Activated effector memory CD4-positive, alpha-beta T cell treated with Interleukin-2 at 50 U/mL for 16 hours (primary cell): ENCODE measurements at regions not wholly inside any gene's neighbourhood (a gene's known extent, or its start where the extent isn't known, plus 50 kb on each side); places are given as distances from the start of the nearest gene placed in this dataset.

Experiments used
- DNase-seq: peaks from one replicate; pipeline ENCODE4 v3.0.0-alpha.2; 2020

DNA sequence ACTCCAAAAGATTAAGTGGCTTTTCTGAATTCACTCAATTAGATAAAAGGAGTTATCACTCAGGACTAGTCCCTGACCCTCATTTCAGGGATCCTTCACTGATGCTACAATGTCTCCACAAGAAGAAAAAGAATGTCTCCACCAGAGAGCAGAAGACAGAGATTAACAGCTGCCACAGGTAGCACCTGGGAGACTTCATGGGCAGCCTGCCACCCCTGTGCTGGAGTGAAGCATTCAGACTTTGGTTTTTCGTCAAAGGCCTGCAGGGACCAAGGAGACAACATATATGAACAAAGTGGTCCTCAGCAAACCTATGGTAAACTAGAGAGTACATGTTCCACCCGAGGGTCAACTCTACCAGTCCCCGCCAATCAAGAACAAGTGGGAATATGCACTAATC, 197.0 kb upstream of the ACVR2A start:
- no peak for DNase-seq

DNA sequence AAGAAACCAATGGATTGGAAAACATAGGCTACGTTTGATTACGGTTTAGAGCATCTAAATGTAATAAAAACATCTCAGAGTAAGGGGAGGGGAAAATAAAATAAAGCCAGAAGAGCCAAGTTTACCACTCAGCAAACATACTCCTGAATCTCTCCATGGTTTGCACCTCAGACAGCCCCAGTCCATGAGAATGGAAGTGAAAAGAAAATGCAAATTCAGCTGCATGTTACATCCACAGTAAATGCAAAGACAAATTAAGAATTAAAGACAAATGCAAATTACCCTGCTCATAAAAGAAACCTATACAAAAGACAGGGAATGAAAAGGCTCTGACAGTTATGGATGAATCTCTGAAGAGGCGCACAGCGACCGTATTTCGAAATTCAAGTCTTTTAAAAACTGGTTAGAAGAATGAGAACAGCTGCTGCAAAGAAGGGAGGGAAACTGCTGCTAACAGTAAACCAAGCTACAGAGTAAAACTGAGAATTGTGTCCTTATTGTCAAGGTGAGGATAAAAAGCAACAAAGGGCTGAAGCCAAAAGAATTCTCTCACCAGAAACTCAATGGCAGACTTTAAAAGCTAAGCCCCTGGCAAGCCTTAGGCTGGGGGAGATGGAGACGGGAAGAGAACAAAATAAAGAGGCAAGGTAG, 197.9 kb upstream of the ACVR2A start:
- no peak for DNase-seq

DNA sequence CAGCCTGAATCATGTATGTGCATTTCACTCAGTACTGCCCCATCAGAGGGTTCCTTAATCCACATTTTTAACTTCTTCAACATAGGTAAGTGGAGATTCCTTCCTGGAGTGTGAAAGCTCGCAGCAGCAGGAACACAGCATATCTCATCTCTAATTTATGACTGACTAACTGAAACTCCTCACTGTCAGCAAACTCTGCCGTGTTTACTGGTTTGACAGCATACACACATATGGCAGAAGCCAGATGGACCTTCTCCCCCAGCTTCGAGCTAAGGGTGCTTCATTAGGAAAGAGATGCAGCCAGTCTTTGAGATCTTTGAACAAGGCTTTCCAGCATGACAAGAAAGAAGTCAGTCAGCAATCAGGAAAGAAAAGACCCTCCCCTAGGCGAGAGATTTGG, 200.3 kb upstream of the ACVR2A start:
- DNase-seq: no peak

DNA sequence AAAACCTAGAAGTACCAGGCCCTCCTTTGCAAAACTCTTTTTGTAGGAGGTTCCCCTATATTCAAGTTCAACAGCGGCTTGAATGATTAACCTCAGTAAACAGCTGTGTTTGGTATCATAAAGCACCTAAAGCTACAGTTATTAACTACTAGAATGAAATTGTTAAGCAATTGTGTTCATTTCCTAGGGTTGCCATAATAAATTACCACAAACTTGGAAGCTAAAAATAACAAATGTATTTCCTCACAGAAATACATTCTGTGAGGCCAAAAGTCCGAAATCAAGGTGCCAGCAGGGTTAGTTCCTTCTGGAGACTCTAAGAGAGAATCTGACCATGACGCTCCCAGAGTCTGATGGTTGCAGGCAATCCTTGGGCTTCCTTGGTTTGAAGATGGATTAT, 202.1 kb upstream of the ACVR2A start:
- DNase-seq: no peak

DNA sequence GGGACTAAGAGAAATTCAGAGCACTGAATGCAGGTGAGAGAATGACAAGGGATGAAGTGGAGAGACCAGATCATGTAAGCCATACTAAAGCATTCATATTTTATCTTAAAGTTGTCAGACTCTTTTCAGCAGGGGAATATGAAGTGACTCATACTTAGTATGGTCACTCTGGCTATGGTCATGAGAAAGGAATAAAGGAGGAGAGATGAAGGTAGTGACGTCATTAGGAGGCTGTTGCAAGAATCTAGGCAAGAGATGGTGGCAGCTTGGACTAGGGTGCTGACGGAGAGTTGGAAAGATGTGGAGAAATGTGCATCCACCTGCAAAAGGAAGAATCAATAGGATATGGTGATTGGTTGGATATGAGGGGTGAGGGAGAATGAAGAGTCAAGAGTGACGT, 203.2 kb upstream of the ACVR2A start:
- no peak for DNase-seq

DNA sequence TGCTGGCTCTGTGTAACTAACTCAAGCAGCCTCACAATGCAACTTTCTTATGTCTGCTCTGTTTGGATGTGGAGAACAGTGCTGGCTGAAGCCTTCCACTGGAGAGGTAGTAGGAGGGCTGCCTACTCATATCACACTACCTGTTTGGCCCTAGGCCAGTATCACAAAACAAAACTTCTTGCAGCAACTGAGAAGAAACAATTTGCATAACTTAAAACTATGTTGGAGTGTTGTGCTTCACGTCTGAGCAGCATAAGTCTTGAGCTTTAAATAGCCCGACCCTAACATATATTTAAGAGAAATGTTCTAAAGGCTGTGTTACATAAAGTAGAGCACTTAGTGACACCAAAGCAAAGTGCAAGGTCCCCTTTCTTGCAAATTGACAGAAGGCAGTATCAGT, 204.9 kb upstream of the ACVR2A start:
- DNase-seq: no peak

DNA sequence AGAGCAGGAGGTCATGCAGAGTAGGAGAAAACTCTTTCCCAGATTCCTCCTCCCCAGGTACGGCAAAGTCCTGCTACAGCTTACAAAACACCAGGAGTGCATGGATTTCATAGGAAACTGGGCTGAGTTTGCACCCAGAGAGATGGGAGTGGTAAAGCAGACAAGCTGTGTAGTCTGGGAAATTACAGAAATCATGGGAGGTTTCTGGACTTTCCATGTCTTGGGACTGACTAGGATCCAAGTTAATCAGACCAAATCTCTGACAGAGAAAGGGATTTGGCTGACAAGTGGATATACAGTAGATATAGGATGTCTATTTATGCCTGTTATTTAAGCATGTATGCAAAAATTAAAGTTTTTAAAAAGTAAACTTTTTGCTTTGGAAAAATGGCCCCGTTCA, 205.4 kb upstream of the ACVR2A start:
- DNase-seq: no peak

DNA sequence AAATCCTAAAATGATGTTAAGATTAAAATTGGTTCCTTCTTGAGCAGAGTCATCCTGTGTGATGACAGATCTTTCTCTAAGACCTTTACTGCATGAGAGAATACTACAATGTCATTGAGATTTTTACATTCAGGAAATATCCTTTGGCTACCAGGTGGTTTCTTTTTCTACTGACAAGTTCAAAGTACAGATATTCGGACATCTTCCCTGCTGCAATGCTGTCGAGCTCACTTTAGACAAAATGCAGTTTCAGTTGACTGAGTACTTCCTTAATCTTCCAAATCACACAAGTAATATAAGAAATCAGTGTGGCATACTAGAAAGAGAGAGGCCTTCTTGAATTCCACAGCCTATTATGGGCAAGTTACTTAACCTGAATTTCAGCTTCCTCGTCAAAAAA, 207.9 kb upstream of the ACVR2A start:
- DNase-seq: no peak

DNA sequence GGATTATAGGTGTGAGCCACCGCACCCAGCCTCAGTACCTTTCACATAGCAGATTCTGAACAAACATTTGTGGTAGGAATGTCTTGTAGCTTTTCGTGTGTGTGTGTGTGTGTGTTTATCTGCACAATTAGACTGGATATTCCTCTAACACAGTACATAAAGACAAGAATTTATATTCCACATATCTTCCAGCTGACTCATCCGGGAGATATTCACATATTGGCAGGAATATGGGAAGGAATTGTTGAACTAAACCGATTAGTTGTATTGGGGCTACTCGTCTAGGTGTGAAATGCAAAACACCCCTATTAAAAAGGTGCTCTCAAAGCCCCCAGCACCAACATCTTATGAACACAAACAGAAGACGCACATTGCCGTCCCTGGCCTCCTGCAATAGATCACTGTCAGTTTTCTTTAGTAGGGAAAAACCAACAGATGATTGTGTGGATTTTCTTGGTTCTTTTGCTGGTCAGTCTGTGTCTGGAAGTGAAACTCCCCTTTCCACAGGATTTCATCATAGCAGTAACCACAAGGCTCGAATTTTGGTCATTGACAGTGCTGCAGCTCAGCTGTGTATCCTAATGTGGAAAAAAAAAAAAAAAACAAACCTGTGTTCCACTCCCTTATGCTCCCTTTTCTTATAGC, 208.5 kb upstream of the ACVR2A start:
- DNase-seq: no peak

DNA sequence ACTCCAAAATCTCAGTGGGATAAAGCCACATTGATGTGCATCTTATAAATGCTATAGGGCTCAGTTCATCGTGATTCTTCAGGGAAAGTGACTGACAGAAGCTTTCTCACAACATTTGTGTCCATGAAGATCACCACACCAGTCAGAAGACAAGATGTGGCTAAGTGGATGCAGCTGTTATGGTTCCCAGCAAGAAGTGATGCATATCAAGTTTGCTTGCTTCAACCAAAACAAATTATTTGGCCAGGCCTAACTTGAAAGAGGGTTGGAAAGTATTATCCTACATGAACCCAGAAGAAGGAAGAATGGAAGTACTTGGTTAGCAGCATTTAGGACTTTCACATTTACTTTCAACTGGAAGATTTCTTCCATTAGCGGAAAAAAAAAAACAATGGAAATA, 210.0 kb upstream of the ACVR2A start:
- no peak for DNase-seq

DNA sequence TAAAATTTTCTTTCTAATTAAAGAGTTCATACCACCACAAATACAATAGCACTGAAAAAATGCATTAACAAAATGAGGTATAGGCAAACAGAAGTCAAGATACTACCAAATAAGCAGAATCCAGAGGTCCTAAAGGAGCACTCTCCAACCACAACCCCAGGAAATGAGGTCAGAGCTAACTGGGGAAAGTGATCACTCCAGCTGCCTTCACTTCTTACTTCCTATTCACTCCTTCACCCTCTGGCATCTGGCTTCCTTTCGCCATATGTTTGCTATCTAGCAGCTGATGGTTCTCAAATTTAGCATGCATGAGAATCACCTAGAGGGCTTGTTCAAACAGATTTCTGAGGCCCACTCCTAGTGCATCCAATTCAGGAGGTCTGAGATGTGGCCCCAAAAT, 212.6 kb upstream of the ACVR2A start:
- no peak for DNase-seq

DNA sequence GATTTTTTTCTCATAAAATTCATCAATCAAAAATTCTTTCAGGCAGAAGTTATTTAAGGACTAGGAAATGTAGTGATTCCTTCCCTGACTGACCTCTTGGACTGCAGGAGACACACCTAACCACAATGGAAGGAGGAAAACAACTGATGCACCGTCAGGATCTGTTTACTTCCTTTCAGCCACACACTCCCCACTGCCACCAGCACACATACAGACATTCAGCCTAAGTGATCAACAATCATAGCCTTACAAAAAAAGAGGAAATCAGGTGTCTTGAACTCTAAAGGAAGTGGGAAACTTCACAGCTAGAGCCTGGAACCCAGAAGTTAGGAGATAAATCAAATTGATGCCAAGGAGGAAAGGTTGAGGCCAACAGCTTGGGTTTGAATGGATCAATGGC, 213.5 kb upstream of the ACVR2A start:
- no peak for DNase-seq

DNA sequence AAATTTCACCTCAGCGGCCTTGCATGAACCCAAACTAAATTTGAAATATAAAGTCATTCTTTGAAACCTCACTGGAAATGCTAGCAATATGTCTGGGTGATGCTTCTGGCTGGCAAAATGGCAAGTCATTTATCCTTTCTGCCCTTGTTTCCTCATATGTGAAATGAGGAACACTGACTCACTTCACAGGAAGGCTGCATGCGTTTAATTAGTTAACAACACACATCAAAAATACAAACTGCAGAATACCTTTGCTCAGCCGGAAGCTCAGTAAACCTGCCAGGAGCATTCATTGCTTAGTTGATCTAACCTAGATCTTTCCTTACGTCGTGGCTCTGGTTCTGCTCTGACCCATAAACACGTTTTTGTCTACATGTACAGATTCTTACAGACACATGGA, 214.2 kb upstream of the ACVR2A start:
- DNase-seq: no peak

DNA sequence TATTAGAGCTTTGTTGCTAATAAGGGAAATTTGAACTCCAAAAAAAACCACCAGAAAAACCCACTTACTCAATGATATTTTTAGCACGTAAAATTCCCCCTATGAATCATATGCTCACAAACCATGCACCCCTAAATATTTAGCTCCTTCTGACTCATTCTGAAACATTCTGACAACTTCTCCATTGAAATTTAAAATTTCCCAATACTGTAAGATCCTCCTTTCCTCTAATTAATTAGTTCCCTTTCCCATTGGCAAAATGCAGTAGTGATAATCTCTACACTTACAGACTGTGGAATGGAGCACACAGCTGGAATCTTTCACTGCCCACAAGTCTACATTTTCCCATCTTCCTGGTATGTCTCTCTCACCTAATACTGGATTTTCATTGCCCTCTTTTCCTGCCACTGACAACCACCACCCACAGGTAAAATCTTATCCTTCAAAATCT, 215.8 kb upstream of the ACVR2A start:
- DNase-seq: no peak

DNA sequence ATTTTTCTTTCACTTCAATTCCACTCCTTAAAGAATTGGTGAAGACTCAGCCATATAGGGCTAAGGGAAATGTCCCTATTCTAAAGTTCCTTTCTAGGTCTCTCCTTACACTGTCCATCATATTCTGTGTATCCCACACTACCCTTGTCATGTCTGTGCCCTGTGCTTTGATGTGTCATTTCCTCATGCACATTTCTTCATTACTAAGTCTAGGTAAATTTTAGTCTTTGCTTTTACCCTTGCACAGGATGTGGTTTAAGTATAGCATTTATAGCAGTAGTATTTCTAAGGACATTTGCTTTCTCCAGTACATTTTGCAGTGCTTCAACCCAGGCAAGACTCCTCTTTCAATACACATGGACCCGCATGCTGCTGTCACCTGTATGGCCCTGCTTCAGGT, 221.5 kb upstream of the ACVR2A start:
- DNase-seq: no peak

DNA sequence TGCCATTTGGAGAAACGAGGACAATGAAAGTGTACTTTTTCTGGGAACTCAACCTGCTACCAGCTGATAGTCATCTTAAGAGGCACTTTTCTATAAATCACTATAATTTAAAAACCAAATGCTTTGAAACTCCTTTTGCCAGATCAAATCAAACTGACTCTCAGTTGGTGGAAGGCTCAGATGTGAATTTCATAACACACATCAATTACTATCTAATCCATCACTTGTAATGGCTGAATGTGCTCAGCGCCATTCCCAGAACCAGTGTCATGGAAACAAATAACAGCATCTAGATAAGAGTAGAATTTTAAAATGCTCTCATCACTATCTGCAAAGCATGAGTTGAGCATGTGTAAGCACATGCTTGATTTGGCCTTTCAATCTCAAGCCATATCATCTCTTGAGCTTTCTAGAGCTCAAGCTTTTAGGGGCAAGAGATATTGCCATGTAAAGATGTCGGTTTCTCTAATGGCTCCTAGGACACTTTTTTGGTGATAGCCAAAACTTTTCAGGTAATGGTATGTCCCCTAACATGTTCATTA, 223.1 kb upstream of the ACVR2A start:
- no peak for DNase-seq

DNA sequence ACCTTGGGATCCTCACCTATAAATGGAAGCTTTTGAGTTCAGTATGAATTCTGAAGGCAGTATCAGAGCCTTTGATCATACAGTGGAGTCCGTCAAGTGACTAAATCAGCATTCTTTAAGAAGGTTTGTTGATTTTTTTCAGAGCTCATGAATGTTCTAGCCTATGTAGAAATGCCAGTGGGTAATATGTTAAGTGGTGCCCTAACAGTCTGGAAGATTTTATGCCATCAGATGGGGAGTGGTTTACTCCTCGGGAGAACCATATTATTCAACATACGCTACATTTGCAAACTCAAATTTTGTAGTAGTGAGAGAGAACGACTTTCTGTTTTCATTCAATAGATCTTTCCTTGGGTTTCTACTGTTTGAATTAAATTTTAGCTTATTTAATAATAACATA, 225.0 kb upstream of the ACVR2A start:
- no peak for DNase-seq

DNA sequence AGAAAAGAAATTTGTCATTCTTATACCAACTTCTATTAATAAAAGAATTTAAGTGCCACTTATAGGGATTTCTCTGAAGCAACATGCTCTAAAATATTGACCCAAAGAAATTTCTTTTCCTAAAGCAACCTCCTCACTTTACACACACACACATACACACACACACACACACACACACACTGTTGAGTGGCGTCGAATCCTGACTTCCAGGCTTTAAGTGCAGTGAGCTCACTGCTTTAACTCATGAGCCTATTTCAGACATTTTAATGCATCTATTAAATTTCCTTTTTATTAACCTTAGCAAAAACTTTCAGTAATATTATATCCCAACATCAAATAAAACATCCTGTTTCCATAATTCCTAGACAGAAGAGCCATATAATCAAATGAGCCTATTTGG, 229.1 kb upstream of the ACVR2A start:
- DNase-seq: no peak

DNA sequence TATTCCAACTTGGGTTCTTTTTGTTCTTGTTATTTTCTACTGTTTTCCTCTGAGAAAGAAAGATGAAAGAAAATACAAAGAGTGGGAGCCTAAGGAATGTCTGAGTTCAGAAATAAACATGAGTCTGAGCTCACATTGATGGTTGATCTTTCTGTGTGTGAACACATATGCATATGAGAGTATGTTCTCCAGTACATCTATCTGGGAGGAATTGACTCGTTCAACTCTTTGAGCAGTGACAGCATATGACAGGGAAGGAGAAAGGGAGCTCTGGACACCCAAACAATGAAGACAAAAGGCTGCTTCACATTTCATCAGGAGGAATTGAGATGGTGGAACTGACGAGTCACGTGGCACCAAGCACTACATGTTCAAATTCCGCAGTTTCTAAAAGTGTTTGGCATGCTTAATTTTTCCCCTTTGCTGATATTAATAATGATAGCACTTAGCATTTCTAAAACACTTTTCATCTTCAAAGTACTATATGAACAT, 229.8 kb upstream of the ACVR2A start:
- DNase-seq: no peak

DNA sequence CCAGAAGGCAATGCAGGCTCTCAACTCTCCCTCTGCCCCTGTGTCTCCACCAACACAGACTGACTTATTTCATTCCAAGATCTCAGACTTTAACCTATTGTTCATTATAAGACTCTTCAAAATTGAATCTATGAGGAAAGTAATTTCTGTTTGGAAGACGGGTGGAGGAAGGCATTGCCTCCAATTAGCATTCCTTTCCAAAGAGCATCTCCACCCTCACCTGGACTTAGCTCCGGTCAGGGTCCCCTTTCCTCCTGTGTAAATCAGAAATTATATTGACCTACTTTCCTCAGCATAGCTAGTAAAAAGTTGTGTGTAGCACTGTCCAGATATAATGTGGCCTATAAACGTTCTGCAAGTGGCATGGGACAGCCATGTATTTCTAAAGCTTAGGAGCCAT, 230.4 kb upstream of the ACVR2A start:
- no peak for DNase-seq

DNA sequence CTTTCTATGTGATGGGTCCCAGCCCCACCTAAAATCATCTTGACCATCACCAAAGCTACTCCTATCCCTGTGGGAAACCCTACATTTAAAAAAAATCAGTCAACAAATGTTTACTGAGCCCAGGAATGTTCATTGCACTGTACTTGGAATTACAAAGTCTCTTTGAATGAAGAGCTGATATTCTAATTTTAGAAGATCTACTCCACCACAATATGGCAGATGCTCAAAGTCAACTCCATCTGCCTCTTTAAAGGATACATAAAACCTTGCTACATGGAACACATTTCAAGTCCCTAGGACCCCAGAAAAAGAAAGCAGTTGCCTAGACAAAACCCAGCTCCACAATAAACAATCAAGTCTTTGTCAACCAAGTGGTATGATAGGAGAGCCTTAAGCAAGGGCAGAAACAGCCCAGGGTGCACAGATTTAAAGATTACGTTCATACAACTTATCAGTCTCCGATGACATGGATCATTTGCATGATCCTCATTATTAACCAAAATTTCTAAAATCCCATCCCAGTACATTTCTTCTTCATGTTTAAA, 234.3 kb upstream of the ACVR2A start:
- DNase-seq: no peak

DNA sequence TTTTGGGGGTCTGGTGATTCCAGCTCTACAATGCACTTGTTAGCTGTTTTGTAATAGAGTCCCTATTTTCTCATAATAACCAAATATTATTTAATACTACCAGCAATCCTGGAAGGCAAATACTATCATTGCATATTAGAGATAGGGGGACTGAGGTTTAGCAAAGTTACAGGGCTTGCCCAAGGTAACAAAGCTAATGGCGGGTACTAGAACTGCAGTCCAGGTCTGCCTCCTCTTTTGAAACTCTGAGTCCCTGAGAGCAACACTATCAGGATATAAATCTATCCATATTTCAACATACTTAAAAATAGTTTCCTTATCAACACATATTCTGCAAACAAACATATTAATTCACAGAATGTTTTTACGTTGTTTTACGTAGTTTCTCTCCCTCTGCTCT, 235.5 kb upstream of the ACVR2A start:
- no peak for DNase-seq

DNA sequence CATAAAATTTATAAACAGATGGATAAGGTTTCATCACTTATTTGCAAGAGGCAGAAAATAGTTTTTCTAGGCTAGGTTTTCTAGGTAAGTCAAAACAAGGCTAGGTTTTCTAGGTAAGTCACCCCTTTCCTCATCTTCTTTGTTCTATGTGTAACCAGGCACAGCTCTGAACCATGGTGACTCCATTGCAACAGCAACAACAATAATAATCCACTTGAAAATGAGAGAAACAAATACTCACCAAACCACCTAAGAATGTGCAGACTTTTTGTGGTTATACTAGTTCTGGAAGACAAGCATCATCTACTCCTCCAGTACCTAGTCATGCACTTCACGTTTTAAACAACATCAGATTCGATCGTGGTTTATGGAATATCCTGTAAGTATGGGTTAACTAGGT, 237.4 kb upstream of the ACVR2A start:
- DNase-seq: no peak

DNA sequence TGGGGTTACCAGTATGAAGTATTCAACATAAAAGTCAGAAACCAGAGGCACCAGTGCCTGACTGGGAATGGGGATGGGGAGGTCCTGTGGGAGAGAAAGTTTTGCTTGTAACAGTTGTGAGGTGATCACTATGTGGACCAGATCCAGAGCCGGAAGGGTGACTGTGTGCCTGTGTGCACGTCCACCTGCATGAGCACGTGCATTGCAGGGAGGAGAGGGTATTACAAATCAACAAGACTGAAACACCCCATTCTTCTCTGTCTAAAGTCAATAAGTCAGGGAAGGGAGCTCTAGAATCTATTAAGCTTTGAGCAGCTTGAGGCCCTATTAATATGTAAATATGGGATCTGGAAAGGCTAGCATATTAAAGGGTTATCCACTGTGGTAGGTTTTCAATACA, 241.0 kb upstream of the ACVR2A start:
- no peak for DNase-seq

DNA sequence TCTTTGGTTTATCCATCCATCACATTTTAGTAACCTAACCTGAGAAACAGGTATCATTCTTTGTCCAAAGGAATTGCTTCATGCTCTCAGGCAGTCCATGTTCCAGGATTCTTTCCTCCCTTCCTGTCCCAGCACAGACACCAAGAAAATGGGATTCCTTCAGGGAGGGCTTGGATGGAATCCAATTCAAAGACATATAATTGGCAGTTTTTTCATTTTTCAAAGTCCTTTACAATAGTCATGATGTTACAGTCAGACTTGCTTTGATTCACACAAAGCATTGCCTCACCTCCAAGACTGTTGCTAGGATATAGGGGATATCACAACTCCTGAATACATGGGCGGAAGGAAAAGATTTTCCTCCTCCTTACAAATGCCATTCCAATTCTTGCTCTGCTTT, 241.4 kb upstream of the ACVR2A start:
- no peak for DNase-seq
